ENCODE measurements at regions not wholly inside any gene's neighbourhood (a gene's known extent, or its start where the extent isn't known, plus 50 kb on each side); places are given as distances from the start of the nearest gene placed in this dataset.

DNA sequence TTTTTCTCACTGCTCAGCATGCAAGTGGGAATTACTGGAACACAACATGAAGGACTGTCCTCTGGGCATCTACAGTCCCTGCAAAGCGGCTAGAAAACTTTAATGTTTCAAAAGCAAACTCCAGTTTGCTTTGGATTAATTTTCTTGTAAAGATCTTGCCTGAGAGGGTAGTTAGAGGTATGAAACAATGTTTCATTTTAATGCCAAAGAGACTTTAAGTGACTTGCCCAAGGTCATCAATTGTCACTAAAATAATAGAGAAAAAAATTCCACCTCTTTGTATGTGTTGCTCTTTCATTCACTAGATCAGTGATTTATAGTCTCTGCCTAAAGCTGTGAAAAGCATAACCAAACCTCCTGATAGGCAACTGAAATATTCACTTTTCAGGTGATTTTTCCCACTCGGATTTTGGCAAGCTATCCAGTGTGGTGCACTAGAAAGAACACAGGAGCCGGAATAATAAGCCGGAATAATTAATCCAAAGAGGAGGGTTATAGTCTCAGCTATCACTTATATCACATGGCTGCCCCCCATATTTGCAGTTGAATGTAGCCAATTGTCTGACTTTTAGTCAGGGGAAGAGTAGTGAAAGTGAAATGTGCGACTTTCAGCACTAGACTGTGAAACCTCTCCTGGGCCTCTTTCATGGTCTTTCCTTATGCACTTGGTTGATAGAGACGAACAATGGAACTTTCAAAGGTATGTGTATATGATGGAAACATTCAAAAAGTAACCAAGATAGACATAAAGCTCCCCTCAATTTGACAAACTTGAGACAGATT is 107.7 kb downstream of the SLC6A15 start:
- TF ChIP-seq TARDBP (IDR thresholded peaks at IDR 0.05), result no peak
- TF ChIP-seq ZNF384 (IDR thresholded peaks at IDR 0.05), result no peak
- no peak for TF ChIP-seq SUZ12 (IDR thresholded peaks at IDR 0.05)
- no peak for TF ChIP-seq FOXA1 (IDR thresholded peaks at IDR 0.05)
- no peak for TF ChIP-seq HDGF (IDR thresholded peaks at IDR 0.05; ENCODE audit: borderline replicate concordance)
- TF ChIP-seq SP1 (IDR thresholded peaks at IDR 0.05), result no peak
- TF ChIP-seq FOXM1 (IDR thresholded peaks at IDR 0.05; ENCODE audit: borderline replicate concordance), result no peak
- no peak for TF ChIP-seq BHLHE40 (IDR thresholded peaks at IDR 0.05; ENCODE audit: borderline replicate concordance)
- TF ChIP-seq ELF4 (IDR thresholded peaks at IDR 0.05), result no peak
- TF ChIP-seq FOXK2 (IDR thresholded peaks at IDR 0.05), result no peak
- TF ChIP-seq L3MBTL2 (conservative IDR thresholded peaks at IDR 0.05), result no peak
- no peak for TF ChIP-seq CTBP1 (IDR thresholded peaks at IDR 0.05; ENCODE audit: borderline replicate concordance)
- TF ChIP-seq ARNT (IDR thresholded peaks at IDR 0.05), result no peak
